HG03442 (cell line): ENCODE measurements at regions not wholly inside any gene's neighbourhood (a gene's known extent, or its start where the extent isn't known, plus 50 kb on each side); places are given as distances from the start of the nearest gene placed in this dataset.
A peak's percentile ranks its signal among the peaks of the same experiment; 100 is the strongest.

Source experiments
- ATAC-seq: cut with Tn5 transposase; IDR thresholded peaks from one replicate; pipeline ENCODE4 v1.9.1; 2021; ENCODE audit warnings: mild to moderate bottlenecking, moderate library complexity; ENCODE audit not compliant: unreplicated experiment

GRCh38 chr6:142558786-142559185 lies 257.0 kb downstream of the ADGRG6 start:
- ATAC-seq: no peak

- no peak for ATAC-seq
Observed at GRCh38 chr6:142561511-142562265, 259.9 kb downstream of the ADGRG6 start.

- no peak for ATAC-seq
Observed at GRCh38 chr6:142562865-142563264, 261.1 kb downstream of the ADGRG6 start.

GRCh38 chr6:142566628-142567396 lies 265.0 kb downstream of the ADGRG6 start:
- peak; percentile 50 for ATAC-seq

GRCh38 chr6:142567461-142567860 lies 265.7 kb downstream of the ADGRG6 start:
- ATAC-seq: no peak

GRCh38 chr6:142568857-142569597 lies 267.2 kb downstream of the ADGRG6 start:
- peak; percentile 44 for ATAC-seq

- ATAC-seq: no peak
Observed at GRCh38 chr6:142569676-142570075, 267.9 kb downstream of the ADGRG6 start.

GRCh38 chr6:142570221-142570671 lies 268.4 kb downstream of the ADGRG6 start:
- no peak for ATAC-seq

- no peak for ATAC-seq
Observed at GRCh38 chr6:142592876-142593275, 291.1 kb downstream of the ADGRG6 start.

- ATAC-seq: no peak
Observed at GRCh38 chr6:142597836-142598235, 296.0 kb downstream of the ADGRG6 start.

GRCh38 chr6:142601427-142601826 lies 299.6 kb downstream of the ADGRG6 start:
- no peak for ATAC-seq

- ATAC-seq: no peak
Observed at GRCh38 chr6:142602972-142603371, 301.2 kb downstream of the ADGRG6 start.

GRCh38 chr6:142605922-142606485 lies 304.2 kb downstream of the ADGRG6 start:
- no peak for ATAC-seq

GRCh38 chr6:142612956-142613355 lies 311.1 kb downstream of the ADGRG6 start:
- no peak for ATAC-seq

- no peak for ATAC-seq
Observed at GRCh38 chr6:142613981-142614380, 312.2 kb downstream of the ADGRG6 start.

GRCh38 chr6:142617158-142617557 lies 315.4 kb downstream of the ADGRG6 start:
- no peak for ATAC-seq

- ATAC-seq: no peak
Observed at GRCh38 chr6:142621822-142622221, 320.0 kb downstream of the ADGRG6 start.

- no peak for ATAC-seq
Observed at GRCh38 chr6:142624978-142625715, 319.8 kb downstream of the HIVEP2 start.

GRCh38 chr6:142627474-142627873 lies 317.5 kb downstream of the HIVEP2 start:
- ATAC-seq: no peak
